HepG2 (cell line): ENCODE measurements at regions not wholly inside any gene's neighbourhood (a gene's known extent, or its start where the extent isn't known, plus 50 kb on each side); places are given as distances from the start of the nearest gene placed in this dataset.

ENCODE experiments used
- BRCA1 ChIP-seq: sonication (generic); formaldehyde crosslinking; IDR thresholded peaks from 2 replicates; pipeline ENCODE4 v1.4.0; 2020; ENCODE audit warnings: missing genetic modification reagents
- FOXO4 ChIP-seq: sonication (generic); formaldehyde crosslinking; conservative IDR thresholded peaks from 2 replicates; pipeline ENCODE4 v1.8.1; 2023; ENCODE audit warnings: missing genetic modification reagents
- HDAC2 ChIP-seq: sonication (generic); formaldehyde crosslinking; IDR thresholded peaks from 2 replicates; pipeline ENCODE4 v1.4.0; 2020; ENCODE audit warnings: missing genetic modification reagents
- PAX8 ChIP-seq: sonication (generic); formaldehyde crosslinking; IDR thresholded peaks from 2 replicates; pipeline ENCODE4 v1.8.0; 2022; ENCODE audit warnings: mild to moderate bottlenecking, missing genetic modification reagents, borderline replicate concordance
- POLR2A ChIP-seq, 2 experiments: IDR thresholded peaks; 2 replicates each; pipeline ENCODE4 v1.6.1; 2011; ENCODE audit warnings: low read depth in 2 of 2, low read length in 2 of 2, mild to moderate bottlenecking in 1 of 2, moderate library complexity in 1 of 2; ENCODE audit not compliant: insufficient read depth in 1 of 2
- ZNF674 ChIP-seq: sonication (generic); formaldehyde crosslinking; IDR thresholded peaks from 2 replicates; pipeline ENCODE4 v1.5.0; 2020; ENCODE audit warnings: low read depth, mild to moderate bottlenecking, missing genetic modification reagents
- ZNF878 ChIP-seq: sonication (generic); formaldehyde crosslinking; IDR thresholded peaks from 2 replicates; pipeline ENCODE4 v1.8.1; 2023; ENCODE audit warnings: mild to moderate bottlenecking, missing genetic modification reagents, moderate library complexity
- TF ChIP-seq, protein P1 (sequence below): sonication (generic); formaldehyde crosslinking; IDR thresholded peaks from 2 replicates; pipeline ENCODE4 v1.8.1; 2023; ENCODE audit warnings: missing genetic modification reagents, inconsistent platforms, borderline replicate concordance

- TF ChIP-seq BRCA1 (CRISPR knock-in tag) (no peak), ZNF878 (CRISPR knock-in tag) (no peak), FOXO4 (CRISPR knock-in tag) (no peak), POLR2A (IDR thresholded peaks at IDR 0.05; ENCODE audit: insufficient read depth in 1 of 2, low read depth in 2 of 2, low read length in 2 of 2) (no peak), PAX8 (CRISPR knock-in tag) (no peak), ZNF674 (CRISPR knock-in tag) (no peak), HDAC2 (no peak)
- TF ChIP-seq, protein P1, sequence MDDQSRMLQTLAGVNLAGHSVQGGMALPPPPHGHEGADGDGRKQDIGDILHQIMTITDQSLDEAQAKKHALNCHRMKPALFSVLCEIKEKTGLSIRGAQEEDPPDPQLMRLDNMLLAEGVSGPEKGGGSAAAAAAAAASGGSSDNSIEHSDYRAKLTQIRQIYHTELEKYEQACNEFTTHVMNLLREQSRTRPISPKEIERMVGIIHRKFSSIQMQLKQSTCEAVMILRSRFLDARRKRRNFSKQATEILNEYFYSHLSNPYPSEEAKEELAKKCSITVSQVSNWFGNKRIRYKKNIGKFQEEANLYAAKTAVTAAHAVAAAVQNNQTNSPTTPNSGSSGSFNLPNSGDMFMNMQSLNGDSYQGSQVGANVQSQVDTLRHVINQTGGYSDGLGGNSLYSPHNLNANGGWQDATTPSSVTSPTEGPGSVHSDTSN (CRISPR knock-in tag): no peak
These were observed 323.4 kb upstream of the NBEA start for GRCh38 chr13:34618654-34619053.
